SK-MEL-5 (cell line): ENCODE measurements at regions not wholly inside any gene's neighbourhood (a gene's known extent, or its start where the extent isn't known, plus 50 kb on each side); places are given as distances from the start of the nearest gene placed in this dataset.

Experiments
- DNase-seq: peaks from one replicate; pipeline ENCODE4 v3.0.0-alpha.2; 2016; ENCODE audit warnings: low read depth, low spot score
- in situ Hi-C: cut with HindIII; loops from 2 replicates; pipeline ENCODE4 v1.10.0; 2016; ENCODE audit warnings: low sequenced_read_pairs, high pct_unique_total_duplicates, low pct_unique_long_range_greater_than_20kb

DNA sequence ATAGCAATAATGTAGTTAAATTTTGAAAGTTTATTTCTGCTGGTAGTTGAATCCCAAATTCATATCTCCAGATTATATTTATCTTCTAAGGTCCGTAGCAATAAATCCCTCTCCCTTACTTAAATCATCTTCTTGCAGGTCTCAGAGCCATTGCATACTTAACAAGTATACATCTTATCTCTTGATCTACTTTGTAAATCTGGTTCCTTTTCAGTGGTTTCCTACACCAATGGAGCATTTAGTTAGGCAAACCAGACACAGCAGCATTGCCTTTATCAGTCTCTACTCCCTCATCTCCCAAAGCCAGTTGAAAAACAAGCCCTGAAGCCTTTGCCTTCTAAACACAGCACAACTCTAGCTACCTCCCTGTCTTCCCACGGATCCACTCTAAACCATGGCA lies 440.9 kb downstream of the CNTN6 start:
- in situ Hi-C loops, result no loop called here
- no peak for DNase-seq

DNA sequence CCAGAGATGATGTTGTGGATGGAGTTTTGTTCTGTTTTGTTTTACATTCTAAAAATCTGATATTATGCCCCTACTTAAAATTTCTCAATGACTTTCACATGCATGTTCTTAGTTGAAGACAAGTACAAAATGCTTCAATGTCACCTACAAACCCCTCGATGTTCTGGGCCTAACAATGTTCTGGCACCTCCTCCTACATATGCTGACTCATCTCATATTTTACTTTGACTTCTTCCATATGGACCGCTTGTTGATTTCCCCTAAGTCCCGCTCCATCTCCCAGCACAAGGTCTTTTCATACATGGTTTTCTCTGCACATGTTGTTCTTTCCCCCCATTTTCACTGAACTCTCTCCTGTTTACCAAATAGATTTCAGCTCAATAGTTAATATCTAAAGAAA lies 441.4 kb downstream of the CNTN6 start:
- in situ Hi-C loops, result no loop called here
- no peak for DNase-seq

GRCh38 chr3:1535361-1535760 lies 442.5 kb downstream of the CNTN6 start:
- DNase-seq, result no peak
- in situ Hi-C loops, result no loop called here

- in situ Hi-C loops, result no loop called here
- no peak for DNase-seq
Observed at GRCh38 chr3:1540686-1541085, 447.9 kb downstream of the CNTN6 start.

DNA sequence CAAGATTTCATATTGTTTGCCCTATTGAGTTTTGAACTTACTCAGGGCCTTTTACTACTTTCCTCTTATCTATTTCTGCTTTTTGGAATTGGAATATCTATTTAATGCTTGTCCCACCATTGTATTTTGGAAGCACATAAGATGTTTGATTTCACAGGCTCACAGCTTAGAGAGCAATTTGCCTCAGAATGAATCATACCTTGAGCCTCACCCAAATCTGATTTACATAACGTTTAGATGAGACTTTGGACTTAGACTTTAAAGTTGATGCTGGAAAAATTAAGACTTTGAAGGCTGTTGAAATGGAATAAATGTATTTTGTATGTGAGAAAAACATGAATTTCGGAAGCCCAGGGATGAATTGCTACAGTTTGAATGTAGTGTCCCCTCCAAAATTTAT lies 458.9 kb downstream of the CNTN6 start:
- in situ Hi-C loops, result no loop called here
- no peak for DNase-seq

DNA sequence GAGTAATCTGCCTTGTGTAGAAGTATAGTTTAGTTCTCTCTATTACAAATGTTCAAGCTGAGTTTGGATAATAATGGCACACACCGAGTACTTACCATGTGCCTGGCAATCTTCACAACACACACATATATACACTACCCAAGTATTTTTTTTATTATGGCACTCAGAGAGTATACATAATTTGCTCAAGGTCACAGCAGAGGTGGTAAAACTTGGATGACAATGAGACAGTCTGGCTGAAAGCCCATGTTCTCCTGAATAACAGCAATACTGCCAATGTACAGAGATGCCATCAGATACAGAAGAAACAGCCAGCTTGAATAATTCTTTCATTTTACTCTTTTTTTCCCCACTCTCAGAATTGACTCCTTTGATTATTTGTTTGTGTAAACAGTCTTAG lies 460.0 kb downstream of the CNTN6 start:
- in situ Hi-C loops, result no loop called here
- no peak for DNase-seq

- in situ Hi-C loops, result no loop called here
Observed at GRCh38 chr3:1561427-1561826, 468.6 kb downstream of the CNTN6 start.

DNA sequence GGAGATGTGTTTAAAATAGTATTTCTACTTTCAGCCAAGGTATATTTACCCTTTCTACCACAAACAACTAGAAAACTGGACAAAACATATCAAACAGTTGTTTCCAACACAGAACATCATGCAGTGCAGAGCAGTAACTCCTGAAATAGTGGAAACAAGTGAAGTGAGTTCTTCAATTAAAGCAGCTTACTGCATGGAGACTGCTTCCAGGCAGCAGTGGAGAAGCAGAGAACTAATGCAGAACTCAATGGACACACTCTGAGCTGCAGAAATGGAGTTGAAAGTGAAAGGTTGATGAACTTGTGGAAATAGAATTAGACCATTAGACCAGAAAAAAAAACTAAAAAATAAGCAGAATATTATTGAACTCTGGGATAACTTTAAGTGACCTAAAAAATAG lies 478.9 kb downstream of the CNTN6 start:
- in situ Hi-C loops, result no loop called here
- no peak for DNase-seq

More at GRCh38 chr3:1561427-1561826, 468.6 kb downstream of the CNTN6 start:
- DNase-seq, result no peak

- no peak for DNase-seq
- in situ Hi-C loops, result no loop called here
Observed at GRCh38 chr3:1576047-1576446, 483.2 kb downstream of the CNTN6 start.

- in situ Hi-C loops, result no loop called here
- no peak for DNase-seq
Observed at GRCh38 chr3:1578124-1578806, 485.4 kb downstream of the CNTN6 start.

DNA sequence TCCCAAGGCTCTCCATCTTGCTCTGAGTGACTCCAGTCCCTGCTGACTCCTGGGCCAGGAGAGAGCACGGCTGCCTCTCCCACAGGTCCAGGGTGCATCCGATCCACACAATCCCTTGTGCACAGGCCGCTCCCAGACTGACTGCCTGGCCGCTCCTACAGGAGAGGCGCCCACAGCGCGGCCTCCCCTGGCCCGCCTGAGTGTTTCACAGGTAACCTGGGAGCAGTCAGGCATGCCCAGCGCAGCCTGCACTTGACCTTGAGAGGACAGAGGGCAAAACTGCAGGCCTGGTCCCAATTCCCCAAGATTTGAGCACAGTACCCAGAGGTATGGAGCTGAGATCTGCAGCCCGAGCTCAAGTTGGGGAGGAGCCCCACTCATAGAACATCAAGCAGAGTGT lies 490.2 kb downstream of the CNTN6 start:
- no peak for DNase-seq
- in situ Hi-C loops, result no loop called here

DNA sequence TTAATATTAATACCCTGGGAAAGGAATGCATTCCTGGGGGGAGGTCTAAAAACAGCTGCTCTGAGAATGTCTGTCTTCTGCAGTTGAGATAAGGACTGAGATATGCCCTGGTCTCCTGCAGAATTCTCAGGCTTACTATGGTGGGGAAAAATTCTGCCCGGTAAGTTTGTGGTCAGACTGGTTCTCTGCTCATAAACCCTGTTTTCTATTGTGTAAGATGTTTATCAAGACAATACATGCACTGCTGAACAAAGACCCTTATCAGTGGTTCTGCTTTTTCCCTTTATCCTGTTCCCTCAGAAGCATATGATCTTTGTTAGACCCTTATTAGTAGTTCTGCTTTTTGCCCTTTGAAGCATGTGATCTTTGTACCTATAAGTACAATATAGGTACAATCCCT lies 494.6 kb downstream of the CNTN6 start:
- in situ Hi-C loops, result no loop called here
- DNase-seq, result no peak

DNA sequence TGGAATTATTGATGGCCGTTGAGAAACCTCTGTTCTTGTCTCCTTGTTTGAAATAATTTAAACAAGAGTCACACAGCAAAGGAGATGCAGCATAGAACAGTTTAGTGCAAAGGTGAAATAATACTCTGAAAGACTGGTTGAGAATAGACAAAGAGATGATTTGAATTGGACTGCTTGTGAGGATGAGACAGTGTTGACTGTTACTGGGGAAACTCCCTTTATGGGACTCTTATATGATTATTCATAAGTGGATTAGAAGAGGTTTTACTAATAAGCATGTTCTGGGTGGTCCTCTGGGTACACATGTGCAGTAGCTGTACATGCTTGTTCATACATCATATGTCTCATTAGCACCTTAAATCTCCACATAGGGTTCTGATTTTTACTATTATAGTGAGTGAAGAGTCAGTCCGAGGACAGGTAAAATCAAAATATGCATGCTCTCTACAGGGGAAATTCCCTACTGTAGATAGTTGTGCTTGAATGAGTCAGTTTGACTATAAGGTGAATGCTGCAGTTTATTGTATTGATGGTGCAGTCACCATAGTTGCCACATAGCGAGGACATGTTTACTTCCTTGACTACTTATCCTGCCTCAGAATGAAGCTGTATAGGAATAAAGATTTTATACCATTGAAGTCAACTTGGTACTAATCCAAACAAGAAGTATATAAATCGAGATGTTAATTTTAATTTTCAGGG lies 498.7 kb downstream of the CNTN6 start:
- no peak for DNase-seq
- in situ Hi-C loops, result no loop called here

- no peak for DNase-seq
- in situ Hi-C loops, result no loop called here
Observed at GRCh38 chr3:1594940-1595339, 502.1 kb downstream of the CNTN6 start.

DNA sequence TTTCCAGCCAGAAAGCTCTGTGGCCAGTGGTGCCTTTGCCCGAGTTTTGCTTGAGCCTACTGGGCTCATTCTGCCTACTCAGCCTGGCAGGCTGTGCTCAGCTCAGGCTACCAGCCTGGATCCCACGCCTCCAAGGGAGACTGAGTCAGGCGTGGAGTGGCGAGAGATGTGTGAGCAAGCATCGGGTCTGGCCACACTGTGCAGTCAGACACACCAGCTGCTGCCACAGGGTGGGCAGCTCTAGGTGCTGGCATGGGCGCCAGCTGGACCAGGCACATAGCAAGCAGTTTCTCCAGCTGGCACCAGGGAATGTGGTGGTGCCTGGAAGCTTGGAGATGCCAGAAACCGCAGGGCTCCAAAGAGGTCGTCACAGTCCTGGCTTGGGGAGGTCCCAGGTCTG lies 498.5 kb upstream of the CNTN4 start:
- in situ Hi-C loops, result no loop called here
- no peak for DNase-seq

GRCh38 chr3:1600700-1601418 lies 497.8 kb upstream of the CNTN4 start:
- in situ Hi-C loops, result no loop called here
- no peak for DNase-seq

DNA sequence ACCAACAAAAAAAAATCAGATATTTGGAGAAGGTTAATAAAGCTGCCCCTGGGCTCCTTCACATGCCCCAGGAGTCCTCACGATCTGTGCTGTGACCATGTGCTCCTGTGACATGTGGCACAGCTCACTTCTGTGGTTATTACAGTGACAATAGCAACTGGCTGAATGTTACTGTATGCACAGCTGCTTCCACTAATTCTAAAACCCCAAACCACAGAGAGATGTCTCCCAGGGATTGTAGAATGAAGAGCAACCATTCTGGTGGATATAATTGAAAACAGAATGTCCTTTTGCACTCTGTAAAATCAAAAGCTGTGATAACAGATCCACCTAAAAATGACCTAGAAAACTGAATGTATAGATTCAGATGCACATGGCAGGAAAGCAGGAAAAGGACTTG lies 489.2 kb upstream of the CNTN4 start:
- no peak for DNase-seq
- in situ Hi-C loops, result no loop called here

DNA sequence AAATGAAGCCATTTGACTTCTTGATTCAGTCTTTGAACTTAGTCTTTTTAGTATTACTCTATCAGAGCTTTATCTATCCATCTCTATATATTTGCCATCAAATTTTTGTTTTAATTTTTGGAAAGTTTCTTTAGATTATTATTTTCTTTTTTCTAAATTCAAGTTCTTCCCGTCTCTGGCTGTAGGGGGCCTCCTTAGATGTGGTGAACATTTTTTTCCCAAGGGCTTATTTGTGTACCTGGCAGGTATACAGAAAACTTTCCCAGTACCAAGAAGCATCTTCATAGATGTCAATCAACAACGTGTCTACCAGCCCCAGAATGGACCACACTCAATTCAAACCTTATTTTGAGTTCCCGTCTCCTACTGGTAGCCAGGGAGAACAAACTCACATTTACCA lies 486.8 kb upstream of the CNTN4 start:
- in situ Hi-C loops, result no loop called here

DNA sequence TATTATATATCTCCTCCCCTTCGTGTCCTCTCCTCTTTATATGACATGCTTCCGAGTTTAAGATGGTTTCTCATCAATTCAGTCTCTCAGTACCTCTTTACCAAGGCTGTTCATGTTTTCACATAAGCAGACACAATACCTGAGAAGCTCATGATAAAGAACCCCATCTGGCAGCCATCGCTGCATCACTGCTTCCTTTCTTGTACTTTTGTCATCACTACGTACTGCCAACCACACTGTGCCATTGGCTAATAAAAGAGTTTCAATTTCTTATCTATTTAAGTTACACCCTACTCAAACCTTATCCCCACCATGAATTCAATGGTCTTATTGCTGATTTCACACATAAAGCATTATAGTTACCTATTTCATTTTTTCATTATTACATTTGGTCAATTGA lies 484.7 kb upstream of the CNTN4 start:
- DNase-seq, result no peak
- in situ Hi-C loops, result no loop called here

More for the DNA sequence above, 486.8 kb upstream of the CNTN4 start:
- no peak for DNase-seq
